NCI-H446 (cell line): ENCODE measurements at regions not wholly inside any gene's neighbourhood (a gene's known extent, or its start where the extent isn't known, plus 50 kb on each side); places are given as distances from the start of the nearest gene placed in this dataset.
"Not testable (repeated sequence)": the region's sequence is repeated elsewhere in the genome, so short reads cannot be mapped to it uniquely, and the experiment has no call there.

ENCODE experiments used
- DNase-seq, 2 experiments: peaks; one replicate each; lab custom pipeline; 2025; lab: John Stamatoyannopoulos, UW

DNA sequence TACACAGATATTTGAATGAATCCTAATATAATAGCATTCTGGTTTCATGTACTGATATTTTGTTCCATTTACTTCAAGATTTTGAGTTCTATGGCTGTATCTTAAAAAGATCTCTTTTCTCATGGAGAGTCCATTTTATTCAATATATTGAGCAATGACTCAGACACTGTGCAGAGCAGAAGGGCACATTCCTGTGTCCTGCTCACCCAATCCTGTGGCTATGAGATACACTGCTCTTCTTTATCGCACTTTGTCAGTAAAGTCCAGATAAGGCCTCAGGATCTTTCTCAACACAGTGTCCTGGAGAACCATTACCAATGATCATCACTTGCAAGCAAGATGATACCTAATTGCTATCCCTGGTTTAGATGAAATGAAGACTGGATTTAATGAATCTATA is 155.0 kb downstream of the CYSLTR2 start:
- no peak for DNase-seq

DNA sequence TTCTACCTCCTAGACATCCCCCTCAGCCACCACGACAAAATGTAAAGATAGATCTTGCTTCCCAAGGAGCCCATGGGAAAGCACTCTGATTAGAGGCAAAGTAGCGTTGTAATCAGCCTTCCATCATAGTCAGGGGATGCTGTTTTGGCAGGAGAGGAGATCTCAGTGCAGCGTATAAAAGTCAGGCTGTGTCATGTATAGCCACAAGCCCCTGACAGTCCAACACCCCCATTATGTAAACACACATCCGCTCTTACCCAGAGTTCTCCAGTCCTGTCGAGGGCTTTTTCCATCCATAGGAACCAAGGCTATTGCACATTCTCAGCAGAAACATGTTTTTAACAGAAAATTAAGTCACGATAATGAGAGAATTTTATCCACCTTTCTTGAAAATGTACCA is 156.3 kb downstream of the CYSLTR2 start:
- no peak for DNase-seq

DNA sequence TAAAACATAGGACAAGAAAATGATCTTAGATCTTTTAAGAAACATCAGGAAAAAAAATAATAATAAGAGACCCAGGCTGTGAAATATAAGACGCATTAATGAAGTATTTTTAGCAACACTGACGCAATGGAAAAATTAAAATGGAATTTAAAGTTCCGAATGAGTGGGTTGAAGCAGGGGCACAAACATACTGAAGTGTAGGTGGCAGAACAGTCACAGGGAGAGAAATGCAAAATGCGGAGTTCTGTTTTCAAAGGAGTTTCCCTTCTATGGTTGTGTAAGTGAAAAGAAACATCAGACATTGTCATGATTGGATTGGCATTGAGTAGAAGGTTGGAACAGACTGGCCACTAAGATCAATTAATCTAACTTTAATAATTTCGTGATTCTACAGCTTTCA is 159.8 kb downstream of the CYSLTR2 start:
- DNase-seq: no peak

DNA sequence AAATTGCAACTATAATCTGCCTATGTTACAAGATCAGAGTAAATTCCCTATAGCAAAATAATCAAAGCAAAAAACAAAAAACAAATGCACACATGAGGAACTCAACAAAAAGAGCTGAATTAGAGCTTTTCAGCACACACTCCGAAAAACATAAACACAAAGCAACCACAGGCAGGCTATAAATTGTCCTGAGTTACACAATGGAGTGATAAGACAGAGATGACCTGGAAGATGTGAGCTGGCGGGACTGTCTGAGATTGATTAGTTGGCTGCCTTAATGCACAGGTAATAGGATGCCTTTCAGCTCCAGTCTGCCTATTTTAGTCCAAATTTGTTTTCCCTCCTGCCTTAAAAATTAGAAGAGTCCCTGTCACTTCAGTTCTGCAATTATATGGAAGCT is 159.0 kb upstream of the FNDC3A start:
- DNase-seq: no peak

DNA sequence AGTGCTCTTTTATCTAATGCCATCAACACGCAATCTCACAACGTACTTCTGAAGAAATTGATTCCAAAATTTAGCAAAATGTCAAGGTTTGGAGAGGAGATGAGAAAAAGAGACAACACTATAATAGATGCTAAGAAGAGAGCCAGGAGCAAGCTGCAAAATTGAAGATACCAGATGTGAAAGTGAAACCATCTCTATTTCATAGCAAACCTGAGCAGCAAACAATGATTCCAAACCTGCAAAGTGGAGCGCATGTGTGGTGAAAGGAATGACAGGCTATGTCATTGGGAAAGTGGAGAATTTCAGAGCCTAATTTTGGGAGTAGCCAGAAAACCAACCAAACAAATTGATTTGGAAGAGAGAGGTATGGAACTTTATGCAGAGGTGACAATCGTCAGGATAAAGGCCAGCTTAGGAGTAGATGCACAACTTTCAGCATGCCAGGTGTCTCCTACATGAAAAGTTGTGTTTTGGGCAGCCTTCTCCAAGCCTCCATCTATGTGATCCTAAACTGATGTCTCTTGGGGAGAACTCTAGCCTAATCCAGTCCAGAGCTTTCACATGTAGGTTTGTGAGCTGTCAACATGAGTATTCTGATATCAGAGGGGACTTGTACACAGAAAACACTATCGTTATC is 158.4 kb upstream of the FNDC3A start:
- no peak for DNase-seq

DNA sequence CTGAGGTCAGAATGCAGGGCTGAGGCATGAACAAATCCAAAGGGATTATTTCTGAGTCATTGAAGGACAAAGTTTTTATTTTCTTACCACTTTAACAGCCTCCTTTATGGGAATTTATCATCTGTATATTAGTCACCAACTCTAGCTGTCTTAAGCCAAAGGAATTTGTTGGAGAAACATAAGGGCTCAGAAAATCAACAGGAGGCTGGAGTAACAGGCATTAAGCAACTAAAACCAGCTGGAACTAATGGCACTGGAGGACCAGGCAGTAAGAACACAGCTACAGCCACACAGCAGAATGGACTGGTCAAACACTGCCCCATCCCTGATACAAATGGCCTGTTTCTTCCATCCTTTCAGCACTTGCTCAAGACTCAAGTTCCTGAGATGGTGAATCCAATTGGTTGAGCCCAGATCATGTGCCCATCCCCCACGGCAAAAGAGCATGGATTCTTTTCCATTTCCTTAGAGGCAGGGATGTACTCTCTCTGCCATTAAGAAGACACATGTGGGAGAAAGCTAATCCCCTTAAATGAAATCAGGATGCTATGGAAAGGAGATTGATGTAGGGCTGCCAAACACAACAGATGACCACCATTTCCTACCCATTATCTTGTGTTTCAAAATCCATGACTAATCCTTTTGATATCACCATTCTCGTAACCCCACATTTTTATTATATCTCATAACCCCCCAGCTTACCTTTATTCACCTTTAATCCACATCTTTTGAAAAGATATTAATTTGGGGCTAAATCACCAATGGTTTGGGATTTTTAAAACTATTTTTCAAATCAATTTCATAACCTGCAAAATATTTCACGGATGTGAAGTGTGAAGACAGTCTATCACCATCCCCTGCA is 157.0 kb upstream of the FNDC3A start:
- DNase-seq: no peak

DNA sequence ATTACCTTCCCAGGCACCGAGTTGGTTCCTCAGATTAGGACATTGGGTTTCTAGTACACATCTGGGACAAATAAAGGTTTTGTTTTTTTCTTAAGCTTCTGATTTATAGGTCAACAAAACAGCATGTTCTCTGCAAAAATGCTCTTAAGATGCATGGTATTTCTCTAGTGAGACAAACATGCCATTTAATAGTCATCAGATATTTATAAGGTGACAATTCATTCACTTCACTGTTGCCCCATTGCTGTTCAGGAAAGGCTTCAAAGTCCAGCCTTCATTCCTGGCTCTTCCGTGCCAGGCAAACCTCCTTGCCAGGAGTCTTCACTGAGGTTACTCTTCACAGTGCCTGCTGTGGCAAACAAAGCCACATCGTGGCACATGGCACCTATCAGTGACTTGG is 156.3 kb upstream of the FNDC3A start:
- DNase-seq: no peak

DNA sequence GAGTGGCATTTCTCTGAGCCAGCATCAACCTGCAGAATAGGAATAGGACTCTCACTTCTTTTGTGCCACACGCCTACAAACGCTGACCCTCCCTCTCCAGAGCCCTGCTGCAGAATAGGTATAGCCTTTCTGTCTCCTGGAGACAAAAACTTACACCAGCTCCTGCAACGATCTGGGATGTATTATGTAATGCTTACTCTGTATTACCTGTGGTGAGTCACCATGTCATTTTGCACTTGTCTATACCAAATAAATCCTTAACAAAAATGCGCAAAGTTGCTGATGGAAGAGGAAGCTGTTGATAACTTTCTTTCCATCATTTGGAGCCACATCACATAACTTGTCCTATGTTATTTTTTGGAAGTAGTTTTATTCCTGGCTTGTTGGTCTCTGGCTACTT is 155.8 kb upstream of the FNDC3A start:
- no peak for DNase-seq

DNA sequence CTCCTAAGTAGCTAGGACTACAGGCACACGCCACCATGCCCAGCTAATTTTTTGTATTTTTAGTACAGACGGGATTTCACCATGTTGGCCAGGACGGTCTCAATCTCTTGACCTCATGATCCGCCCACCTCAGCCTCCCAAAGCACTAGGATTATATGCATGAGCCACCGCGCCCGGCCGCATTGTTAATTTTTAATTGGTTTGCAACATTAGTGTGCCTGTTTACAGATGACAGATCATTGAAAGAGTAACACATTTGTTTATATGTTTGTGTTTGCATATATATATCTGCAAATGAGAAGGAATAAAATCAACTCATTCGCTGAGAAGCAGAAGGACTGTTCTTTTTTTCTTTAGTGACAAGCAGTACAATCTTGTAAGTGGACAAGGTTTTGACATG is 152.2 kb upstream of the FNDC3A start:
- not testable (repeated sequence) for DNase-seq

DNA sequence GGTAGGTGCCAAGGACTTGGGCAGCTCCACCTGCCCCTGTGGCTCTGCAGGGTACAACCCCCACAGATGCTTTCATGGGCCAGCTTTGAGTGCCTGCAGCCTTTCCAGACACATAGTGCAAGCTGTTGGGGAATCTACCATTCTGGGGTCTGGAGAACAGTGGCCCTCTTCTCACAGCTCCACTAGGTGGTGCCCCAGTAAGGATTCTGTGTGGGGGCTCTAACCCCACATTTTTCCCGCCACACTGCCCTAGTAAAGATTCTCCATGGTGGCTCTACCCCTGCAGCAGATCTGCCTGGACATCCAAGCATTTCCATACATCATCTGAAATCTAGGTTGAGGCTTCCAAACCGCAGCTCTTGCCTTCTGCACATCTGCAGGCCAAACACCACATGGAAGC is 149.7 kb upstream of the FNDC3A start:
- DNase-seq: no peak

DNA sequence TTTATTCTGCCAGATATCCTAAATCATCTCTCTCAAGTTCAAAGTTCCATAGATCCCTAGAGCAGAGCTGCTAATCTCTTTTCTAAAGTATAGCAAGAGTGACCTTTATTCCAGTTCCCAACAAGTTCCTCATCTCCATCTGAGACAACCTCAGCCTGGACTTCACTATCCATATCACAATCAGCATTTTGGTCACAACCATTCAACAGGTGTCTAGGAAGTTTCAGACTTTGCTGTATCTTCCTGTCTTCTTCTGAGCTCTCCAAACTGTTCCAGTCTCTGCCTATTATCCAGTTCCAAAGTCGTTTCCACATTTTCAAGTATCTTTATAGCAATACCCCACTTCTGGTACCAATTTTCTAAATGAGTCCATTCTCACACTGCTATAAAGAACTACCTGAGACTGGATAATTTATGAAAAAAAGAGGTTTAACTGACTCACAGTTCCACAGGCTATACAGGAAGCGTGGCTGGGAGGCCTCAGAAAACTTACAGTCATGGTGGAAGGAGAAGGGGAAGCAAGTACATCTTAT is 148.7 kb upstream of the FNDC3A start:
- not testable (repeated sequence) for DNase-seq

DNA sequence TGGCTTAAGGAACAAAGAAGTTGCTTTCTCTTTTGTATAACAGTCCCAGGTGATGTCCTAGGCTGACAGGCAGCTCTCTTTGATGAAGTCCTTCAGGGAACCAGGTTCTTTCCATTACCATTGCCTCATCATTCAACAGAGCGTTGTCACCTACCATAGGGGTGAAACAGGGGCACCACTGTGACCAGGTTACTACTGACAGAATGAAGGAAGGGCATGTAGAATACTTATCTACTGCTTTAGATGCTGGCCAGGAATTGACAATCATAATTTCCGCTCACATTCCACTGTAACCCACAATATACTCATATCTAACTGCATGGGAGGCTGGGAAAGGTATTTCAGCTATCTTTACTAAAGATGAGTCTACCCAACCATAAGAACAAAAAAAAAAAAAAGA is 148.0 kb upstream of the FNDC3A start:
- DNase-seq: no peak

DNA sequence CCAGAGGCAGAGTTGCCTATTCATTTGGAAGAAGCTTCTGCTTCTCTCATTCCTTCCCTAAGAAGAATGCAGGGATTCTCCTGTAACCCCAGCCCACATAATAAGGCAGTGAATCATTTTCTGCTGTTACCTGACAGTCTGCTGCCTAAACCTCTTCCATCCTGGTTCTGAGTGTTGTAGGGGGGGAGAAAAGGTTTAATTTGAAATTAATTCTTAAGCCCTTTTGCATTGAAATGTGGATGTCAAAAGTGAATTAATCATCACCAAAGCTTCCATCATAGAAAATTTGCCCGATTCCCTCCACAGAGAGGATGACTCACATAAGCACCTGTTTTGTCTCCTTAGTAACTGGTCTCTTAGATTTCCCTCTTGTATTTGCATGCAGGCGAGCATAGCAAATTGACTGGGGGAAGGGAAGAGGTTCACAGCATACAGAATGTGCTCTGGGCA is 146.7 kb upstream of the FNDC3A start:
- no peak for DNase-seq

DNA sequence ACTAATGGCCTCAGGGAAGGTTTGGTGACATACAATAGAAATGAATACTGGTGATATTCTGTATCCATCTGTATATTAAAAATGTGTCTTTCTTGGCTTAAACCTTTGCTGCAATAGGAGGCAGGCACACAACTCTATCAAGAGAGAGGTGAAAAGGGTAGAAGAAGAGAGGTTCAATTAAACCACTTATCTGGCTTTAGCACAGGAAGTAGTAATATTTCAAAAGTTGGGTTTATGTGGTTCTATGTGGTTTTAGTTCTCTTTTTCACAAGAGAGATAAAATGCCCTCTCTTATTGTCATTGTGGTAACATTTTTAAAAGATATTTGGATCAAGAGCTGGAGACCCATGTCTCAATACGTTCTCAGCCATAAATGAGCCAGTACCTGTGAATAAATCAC is 146.2 kb upstream of the FNDC3A start:
- no peak for DNase-seq

DNA sequence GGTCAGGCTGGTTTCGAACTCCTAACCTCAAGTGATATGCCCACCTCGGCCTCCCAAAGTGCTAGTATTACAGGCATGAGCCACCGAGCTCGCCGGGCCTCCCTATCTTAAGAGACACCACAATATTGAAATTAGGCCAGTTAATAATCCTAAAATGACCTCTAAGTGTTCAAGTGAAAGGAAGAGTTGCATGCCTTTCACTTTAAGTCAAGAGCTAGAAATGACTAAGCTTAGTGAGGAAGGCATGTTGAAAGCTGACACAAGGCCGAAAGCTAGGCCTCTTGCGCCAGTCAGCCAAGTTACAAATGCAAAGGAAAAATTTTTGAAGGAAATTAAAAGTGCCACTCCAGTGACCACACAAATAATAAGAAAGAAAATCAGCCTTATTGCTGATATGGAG is 144.5 kb upstream of the FNDC3A start:
- no peak for DNase-seq

DNA sequence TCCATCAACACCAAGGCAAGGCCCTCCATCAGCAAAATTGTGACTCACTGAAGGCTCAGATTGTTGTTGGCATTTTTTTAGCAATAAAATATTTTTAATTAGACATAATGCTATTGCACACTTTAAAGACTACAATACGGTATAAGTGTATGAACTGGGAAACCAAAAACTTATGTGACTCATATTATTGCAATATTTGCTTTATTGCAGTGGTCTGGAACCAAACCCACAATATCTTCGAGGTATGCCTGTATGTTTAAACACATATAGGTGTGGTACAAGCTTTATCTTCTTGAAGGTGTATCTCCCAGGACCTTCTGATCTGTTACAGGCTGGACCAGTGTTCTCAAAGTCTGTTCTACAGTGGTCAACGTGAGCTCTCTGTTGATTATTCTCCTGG is 142.3 kb upstream of the FNDC3A start:
- DNase-seq: no peak

DNA sequence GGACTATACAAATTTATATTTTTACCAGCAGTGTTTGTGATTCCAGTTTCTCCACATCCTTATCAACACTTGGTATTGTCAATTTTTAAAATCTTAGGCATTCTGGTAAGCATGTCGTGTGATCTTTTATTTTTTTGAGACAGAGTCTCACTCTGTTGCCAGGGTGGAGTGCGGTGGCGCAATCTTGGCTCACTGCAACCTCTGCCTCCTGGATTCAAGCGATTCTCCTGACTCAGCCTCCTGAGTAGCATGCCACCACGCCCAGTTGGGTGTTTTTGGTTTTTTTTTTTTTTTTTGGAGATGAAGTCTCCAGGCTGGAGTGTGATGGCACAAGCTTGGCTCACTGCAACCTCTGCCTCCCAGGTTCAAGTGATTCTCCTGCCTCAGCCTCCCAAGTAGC is 140.4 kb upstream of the FNDC3A start:
- DNase-seq: not testable (repeated sequence)

DNA sequence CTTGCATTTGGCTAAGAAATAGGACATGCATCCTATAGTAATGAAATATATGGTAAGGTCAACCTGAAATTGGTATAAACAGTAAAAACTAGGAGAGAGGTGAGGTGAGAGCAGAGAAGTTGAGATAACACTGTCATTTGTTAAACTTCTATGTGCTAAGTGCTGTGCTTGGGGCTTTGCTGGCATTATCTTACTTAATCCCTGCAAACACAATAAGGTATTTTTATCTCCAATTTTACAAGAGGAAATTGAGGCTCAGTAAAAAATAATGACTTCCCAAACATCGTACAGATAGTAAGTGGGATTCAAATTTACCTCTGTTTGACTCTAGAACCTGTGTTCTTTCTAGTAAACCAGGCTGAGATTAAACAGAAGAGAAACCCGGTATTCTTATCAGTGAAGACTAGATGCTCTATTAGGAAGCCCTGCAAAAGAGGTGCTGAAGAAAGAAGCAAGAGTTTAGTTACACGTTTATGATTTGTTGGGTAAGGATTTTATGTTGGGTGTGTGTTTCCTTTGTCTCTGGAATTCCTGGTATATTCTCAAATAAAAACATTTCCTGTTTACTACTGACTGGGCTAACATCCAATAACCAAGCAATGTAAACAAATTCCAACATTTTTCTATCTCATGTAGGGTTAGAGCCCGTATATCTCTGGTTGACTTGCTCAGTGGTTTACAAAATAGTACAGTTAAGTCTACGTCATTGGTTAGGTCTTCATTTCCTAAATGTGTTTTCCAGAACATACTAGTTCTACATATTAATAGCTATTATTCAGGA is 137.3 kb upstream of the FNDC3A start:
- no peak for DNase-seq

DNA sequence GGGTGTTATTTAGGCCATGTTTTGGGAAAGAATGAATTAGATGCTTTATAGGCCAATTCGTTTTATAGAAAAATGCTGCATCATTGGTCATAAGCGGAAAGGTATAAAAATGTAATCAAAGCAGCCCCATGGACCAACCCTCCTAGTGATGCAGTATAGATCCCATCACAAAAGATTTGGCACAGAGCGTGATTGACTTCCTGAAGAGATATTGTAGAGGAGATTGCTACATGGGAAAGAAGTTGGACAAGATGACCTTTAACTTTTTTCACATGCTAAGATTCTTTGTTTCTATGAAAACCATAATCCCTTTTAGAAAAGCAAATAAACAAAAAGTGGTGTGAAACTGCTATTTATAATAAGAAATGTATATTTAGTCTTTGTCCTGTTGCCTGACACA is 136.5 kb upstream of the FNDC3A start:
- no peak for DNase-seq

DNA sequence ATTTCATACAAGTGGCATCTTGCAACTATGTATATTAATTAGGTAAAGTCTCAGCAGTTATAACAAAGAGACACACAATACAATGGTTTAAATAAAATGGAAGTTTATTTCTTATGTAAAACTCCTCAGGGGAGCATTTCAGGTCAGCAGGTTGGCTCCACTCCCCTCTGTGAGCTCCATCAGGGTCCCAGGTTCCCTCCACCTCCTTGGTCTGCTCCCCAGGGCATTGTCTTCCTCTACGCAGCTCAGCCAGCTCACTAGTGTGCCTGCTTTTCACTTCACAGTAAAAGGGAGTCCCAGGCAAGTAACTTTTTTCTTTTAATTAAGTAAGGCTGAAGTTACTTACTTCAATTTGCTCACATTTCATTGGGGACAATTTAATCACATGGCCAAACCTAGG is 135.3 kb upstream of the FNDC3A start:
- DNase-seq: no peak

DNA sequence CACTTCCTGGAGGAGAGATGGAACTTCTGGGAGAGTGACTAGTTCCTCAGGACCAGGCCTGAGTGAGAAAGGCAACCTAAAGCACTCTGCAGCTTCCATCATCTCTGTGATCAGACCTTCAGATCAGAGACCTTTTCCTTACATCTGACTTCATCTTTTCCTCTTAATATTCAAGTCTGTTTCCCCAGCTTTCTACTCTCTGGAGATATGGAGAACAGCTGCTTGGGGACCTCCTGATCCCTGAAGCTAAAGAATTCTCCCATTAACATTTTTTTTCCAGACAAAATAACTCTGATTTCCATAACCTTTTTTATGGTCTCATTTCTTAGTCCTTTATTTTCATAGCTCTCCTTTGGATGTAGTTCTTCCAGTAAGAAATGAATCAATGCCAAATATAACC is 133.4 kb upstream of the FNDC3A start:
- DNase-seq: no peak

DNA sequence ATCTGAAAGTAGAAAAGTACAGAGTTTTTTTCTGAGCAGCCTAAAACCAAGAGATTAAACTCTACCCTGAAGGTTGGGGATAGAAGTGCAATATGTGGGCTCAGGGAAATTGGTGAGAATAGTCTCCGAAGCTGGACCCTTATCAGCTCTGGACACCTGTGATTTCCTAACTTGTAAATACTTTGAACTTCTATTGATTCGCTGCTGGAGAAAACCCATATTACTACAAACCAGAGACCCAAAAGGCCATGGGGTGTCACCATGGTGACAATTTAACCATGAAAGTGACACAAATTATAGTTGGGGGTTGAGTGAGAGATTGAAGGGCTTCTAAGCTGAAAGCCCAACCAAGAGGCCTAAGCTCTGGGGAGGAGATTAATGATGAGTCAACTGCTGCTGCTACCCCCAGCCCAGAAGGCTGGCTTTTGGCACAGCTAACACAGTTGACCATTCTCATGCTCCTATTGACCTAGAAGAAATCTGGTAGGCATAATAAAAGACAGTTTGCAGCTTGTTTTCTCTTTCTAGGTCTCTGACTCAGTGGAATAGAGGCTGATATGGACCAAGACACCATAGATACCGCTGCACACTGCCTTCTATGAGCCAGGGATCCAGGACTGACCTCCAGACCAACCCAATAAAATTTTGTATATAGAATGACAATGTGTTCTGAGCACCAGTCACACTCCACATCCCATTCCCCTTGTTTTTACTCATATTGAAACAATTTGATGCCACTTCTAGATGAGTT is 131.9 kb upstream of the FNDC3A start:
- DNase-seq: no peak
